ENCODE measurements at regions not wholly inside any gene's neighbourhood (a gene's known extent, or its start where the extent isn't known, plus 50 kb on each side); places are given as distances from the start of the nearest gene placed in this dataset.

DNA sequence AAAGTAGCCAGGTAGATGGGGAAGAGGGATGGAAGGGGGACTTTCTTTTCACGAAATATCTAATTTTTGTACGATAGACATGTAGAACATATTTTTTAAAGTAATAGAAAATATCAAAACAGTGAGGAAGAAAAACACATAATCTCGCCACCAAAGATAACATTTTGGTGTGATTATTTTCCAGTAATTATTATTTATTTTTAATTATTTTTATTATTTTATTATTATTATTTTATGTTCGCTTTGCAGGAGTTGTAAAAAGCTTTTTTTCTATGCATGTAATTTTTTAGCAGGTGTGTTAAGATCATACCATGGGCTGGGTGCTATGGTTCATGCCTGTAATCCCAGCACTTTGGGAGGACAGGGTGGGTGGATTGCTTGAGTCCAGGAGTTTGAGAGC is 85.6 kb upstream of the CCND2 start:
- TF ChIP-seq, protein P1, sequence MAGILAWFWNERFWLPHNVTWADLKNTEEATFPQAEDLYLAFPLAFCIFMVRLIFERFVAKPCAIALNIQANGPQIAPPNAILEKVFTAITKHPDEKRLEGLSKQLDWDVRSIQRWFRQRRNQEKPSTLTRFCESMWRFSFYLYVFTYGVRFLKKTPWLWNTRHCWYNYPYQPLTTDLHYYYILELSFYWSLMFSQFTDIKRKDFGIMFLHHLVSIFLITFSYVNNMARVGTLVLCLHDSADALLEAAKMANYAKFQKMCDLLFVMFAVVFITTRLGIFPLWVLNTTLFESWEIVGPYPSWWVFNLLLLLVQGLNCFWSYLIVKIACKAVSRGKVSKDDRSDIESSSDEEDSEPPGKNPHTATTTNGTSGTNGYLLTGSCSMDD (CRISPR knock-in tag; IDR thresholded peaks at IDR 0.05): no peak
- TF ChIP-seq SIN3A (IDR thresholded peaks at IDR 0.05; ENCODE audit: borderline replicate concordance, low read depth, low read length) (no peak), ZSCAN31 (CRISPR knock-in tag; IDR thresholded peaks at IDR 0.05; ENCODE audit: low read depth) (no peak), ZNF432 (CRISPR knock-in tag; IDR thresholded peaks at IDR 0.05; ENCODE audit: borderline replicate concordance) (no peak), GATAD1 (CRISPR knock-in tag; IDR thresholded peaks at IDR 0.05) (no peak), SKI (IDR thresholded peaks at IDR 0.05; ENCODE audit: partially characterized antibody) (no peak), SNAI1 (CRISPR knock-in tag; IDR thresholded peaks at IDR 0.05; ENCODE audit: borderline replicate concordance) (no peak), ZBTB3 (CRISPR knock-in tag; IDR thresholded peaks at IDR 0.05; ENCODE audit: borderline replicate concordance, low read depth) (no peak), ZNF781 (CRISPR knock-in tag; IDR thresholded peaks at IDR 0.05; ENCODE audit: borderline replicate concordance, not compliant biosample characterization) (no peak), FOXM1 (CRISPR knock-in tag; IDR thresholded peaks at IDR 0.05) (no peak), JUND (CRISPR knock-in tag; IDR thresholded peaks at IDR 0.05) (no peak), ATM (IDR thresholded peaks at IDR 0.05; ENCODE audit: borderline replicate concordance) (no peak), AGO2 (optimal IDR thresholded peaks at IDR 0.05; ENCODE audit: low read depth, low read length) (no peak), MED8 (CRISPR knock-in tag; IDR thresholded peaks at IDR 0.05; ENCODE audit: insufficient replicate concordance) (no peak), ZSCAN21 (CRISPR knock-in tag; IDR thresholded peaks at IDR 0.05; ENCODE audit: borderline replicate concordance) (no peak), FIP1L1 (IDR thresholded peaks at IDR 0.05; ENCODE audit: borderline replicate concordance, insufficient read depth, low read depth, low read length) (no peak)
- TF ChIP-seq, protein P2, sequence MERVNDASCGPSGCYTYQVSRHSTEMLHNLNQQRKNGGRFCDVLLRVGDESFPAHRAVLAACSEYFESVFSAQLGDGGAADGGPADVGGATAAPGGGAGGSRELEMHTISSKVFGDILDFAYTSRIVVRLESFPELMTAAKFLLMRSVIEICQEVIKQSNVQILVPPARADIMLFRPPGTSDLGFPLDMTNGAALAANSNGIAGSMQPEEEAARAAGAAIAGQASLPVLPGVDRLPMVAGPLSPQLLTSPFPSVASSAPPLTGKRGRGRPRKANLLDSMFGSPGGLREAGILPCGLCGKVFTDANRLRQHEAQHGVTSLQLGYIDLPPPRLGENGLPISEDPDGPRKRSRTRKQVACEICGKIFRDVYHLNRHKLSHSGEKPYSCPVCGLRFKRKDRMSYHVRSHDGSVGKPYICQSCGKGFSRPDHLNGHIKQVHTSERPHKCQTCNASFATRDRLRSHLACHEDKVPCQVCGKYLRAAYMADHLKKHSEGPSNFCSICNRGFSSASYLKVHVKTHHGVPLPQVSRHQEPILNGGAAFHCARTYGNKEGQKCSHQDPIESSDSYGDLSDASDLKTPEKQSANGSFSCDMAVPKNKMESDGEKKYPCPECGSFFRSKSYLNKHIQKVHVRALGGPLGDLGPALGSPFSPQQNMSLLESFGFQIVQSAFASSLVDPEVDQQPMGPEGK (CRISPR knock-in tag; IDR thresholded peaks at IDR 0.05): no peak
- TF ChIP-seq, protein P3, sequence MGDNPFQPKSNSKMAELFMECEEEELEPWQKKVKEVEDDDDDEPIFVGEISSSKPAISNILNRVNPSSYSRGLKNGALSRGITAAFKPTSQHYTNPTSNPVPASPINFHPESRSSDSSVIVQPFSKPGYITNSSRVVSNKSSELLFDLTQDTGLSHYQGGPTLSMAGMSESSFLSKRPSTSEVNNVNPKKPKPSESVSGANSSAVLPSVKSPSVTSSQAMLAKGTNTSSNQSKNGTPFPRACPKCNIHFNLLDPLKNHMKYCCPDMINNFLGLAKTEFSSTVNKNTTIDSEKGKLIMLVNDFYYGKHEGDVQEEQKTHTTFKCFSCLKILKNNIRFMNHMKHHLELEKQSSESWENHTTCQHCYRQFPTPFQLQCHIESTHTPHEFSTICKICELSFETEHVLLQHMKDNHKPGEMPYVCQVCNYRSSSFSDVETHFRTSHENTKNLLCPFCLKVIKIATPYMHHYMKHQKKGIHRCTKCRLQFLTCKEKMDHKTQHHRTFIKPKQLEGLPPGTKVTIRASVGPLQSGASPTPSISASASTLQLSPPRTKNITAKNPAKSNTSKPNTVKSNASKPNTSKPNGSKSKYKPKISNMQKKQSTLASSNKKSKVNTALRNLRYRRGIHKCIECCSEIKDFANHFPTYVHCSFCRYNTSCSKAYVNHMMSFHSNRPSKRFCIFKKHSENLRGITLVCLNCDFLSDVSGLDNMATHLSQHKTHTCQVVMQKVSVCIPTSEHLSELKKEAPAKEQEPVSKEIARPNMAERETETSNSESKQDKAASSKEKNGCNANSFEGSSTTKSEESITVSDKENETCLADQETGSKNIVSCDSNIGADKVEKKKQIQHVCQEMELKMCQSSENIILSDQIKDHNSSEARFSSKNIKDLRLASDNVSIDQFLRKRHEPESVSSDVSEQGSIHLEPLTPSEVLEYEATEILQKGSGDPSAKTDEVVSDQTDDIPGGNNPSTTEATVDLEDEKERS (CRISPR knock-in tag; IDR thresholded peaks at IDR 0.05): no peak
- TF ChIP-seq, protein P4, sequence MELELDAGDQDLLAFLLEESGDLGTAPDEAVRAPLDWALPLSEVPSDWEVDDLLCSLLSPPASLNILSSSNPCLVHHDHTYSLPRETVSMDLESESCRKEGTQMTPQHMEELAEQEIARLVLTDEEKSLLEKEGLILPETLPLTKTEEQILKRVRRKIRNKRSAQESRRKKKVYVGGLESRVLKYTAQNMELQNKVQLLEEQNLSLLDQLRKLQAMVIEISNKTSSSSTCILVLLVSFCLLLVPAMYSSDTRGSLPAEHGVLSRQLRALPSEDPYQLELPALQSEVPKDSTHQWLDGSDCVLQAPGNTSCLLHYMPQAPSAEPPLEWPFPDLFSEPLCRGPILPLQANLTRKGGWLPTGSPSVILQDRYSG (CRISPR knock-in tag; IDR thresholded peaks at IDR 0.05): no peak
- DNase-seq (ENCODE audit: low spot score) (no peak), FAIRE-seq (no peak), ATAC-seq (no peak)
- no peaks in the 10 kb centered on the region for H3K79me2 ChIP-seq (ENCODE audit: insufficient read depth, low read length)
- H3K9ac ChIP-seq (ENCODE audit: insufficient read depth, low read depth, low read length): no peak overlapping the region
- no peaks in the 10 kb centered on the region for H3K9me3 ChIP-seq (ENCODE audit: low read length)
- BruUV-seq (replicated peaks): no TSS peak
- intact Hi-C loops (cut with micrococcal nuclease; ENCODE audit: unreplicated experiment) (no loop called here), in situ Hi-C loops (cut with HindIII; ENCODE audit: extremely low pct_ligation_motif_present, low pct_unique_long_range_greater_than_20kb) (no loop called here)
- ChIA-PET POLR2A (no interaction called here), CTCF (ENCODE audit: low intra/inter-chr PET ratio, low total read pairs) (no interaction called here)
- 51% methylated on average over 4 of the region's 4 CpGs for WGBS (ENCODE audit: low lambda C conversion rate)
- H3K27me3 ChIP-seq (ENCODE audit: control insufficient read depth in 1 of 2, insufficient read depth in 2 of 2, low read length in 2 of 2): 0 out of 5 replicates have a peak, but pooled peaks cover 0 to 3% of the 10 kb centered on the region in 2 experiments
- H3K4me2 ChIP-seq (ENCODE audit: low read depth, low read length): no peak overlapping the region
- H2AFZ ChIP-seq (ENCODE audit: low read length): no peak overlapping the region
- H3K27ac ChIP-seq (ENCODE audit: extremely low read length, insufficient read depth, low read length): no peak overlapping the region
- no peaks in the 10 kb centered on the region for H3K36me3 ChIP-seq (replicated peaks in 1 of 2; ENCODE audit: control insufficient read depth in 1 of 2, insufficient read depth in 2 of 2, low read length in 2 of 2)
- no peaks in the 10 kb centered on the region for H4K20me1 ChIP-seq (ENCODE audit: insufficient read depth, low read length)
- no peaks in the 10 kb centered on the region for H3K4me1 ChIP-seq (ENCODE audit: insufficient read depth, low read length)
- no peak overlapping the region for H3K4me3 ChIP-seq (replicated peaks in 1 of 3; ENCODE audit: insufficient read depth in 1 of 3, low read depth in 2 of 3, low read length in 3 of 3)
